HepG2 (cell line): ENCODE measurements at regions not wholly inside any gene's neighbourhood (a gene's known extent, or its start where the extent isn't known, plus 50 kb on each side); places are given as distances from the start of the nearest gene placed in this dataset.

Source experiments
- AFF4 ChIP-seq: sonication (generic); formaldehyde crosslinking; IDR thresholded peaks from 2 replicates; pipeline ENCODE4 v1.4.0; 2020; ENCODE audit warnings: missing genetic modification reagents
- ATF2 ChIP-seq: sonication (generic); formaldehyde crosslinking; IDR thresholded peaks from 2 replicates; pipeline ENCODE4 v1.4.0; 2020; ENCODE audit warnings: missing genetic modification reagents
- CTCF ChIP-seq: sonication (generic); formaldehyde crosslinking; IDR thresholded peaks from 2 replicates; pipeline ENCODE4 v1.5.0; 2020; ENCODE audit warnings: mild to moderate bottlenecking, missing genetic modification reagents, moderate library complexity
- EZH2 ChIP-seq: conservative IDR thresholded peaks from 2 replicates; pipeline ENCODE4 v1.6.1; 2012; ENCODE audit warnings: mild to moderate bottlenecking, low read depth, low read length, moderate library complexity
- HCFC1 ChIP-seq: fragments of 150-350 bp; IDR thresholded peaks from 2 replicates; pipeline ENCODE4 v1.6.1; 2014; ENCODE audit warnings: low read depth, low read length
- MYNN ChIP-seq: sonication (generic); formaldehyde crosslinking; IDR thresholded peaks from 2 replicates; pipeline ENCODE4 v1.4.0; 2020; ENCODE audit warnings: mild to moderate bottlenecking, low read depth, missing genetic modification reagents
- NR2C2 ChIP-seq: sonication (generic); formaldehyde crosslinking; IDR thresholded peaks from 2 replicates; pipeline ENCODE4 v1.4.0; 2020; ENCODE audit warnings: missing genetic modification reagents, mild to moderate bottlenecking, moderate library complexity, borderline replicate concordance
- PHF8 ChIP-seq: sonication (generic); formaldehyde crosslinking; IDR thresholded peaks from 2 replicates; pipeline ENCODE4 v1.5.0; 2020; ENCODE audit warnings: missing genetic modification reagents
- RAD21 ChIP-seq: fragments of 450-650 bp; formaldehyde crosslinking; IDR thresholded peaks from 2 replicates; pipeline ENCODE4 v1.5.0; 2020; ENCODE audit warnings: mild to moderate bottlenecking
- YY1 ChIP-seq: IDR thresholded peaks from 2 replicates; pipeline ENCODE4 v1.6.1; 2011; ENCODE audit warnings: low read length, low read depth, moderate library complexity, mild to moderate bottlenecking; ENCODE audit not compliant: insufficient read depth, insufficient replicate concordance
- ZFX ChIP-seq: sonication (generic); formaldehyde crosslinking; IDR thresholded peaks from 2 replicates; pipeline ENCODE4 v1.4.0; 2020; ENCODE audit warnings: mild to moderate bottlenecking, low read depth, missing genetic modification reagents, moderate library complexity

GRCh38 chr2:240325016-240326007, 110.2 kb upstream of the GPC1 start:
- TF ChIP-seq CTCF (CRISPR knock-in tag), result no peak
- TF ChIP-seq ZFX, result no peak
- TF ChIP-seq NR2C2 (CRISPR knock-in tag), result no peak
- no peak for TF ChIP-seq MYNN (CRISPR knock-in tag)
- no peak for TF ChIP-seq HCFC1
- no peak for TF ChIP-seq PHF8 (CRISPR knock-in tag)
- TF ChIP-seq ATF2 (CRISPR knock-in tag), result no peak
- TF ChIP-seq EZH2, result no peak; the same call in 1 of the 2 replicates
- TF ChIP-seq YY1, result no peak
- TF ChIP-seq RAD21 (CRISPR knock-in tag), result no peak
- no peak for TF ChIP-seq AFF4
